HUDEP-2 (cell line): ENCODE measurements at regions not wholly inside any gene's neighbourhood (a gene's known extent, or its start where the extent isn't known, plus 50 kb on each side); places are given as distances from the start of the nearest gene placed in this dataset.
"Not testable (repeated sequence)": the region's sequence is repeated elsewhere in the genome, so short reads cannot be mapped to it uniquely, and the experiment has no call there.

Experiments
- DNase-seq, 76 experiments: peaks; one replicate each; lab custom pipeline; 2025; ENCODE audit not compliant: unreplicated experiment in 76 of 76; lab: John Stamatoyannopoulos, UW

DNA sequence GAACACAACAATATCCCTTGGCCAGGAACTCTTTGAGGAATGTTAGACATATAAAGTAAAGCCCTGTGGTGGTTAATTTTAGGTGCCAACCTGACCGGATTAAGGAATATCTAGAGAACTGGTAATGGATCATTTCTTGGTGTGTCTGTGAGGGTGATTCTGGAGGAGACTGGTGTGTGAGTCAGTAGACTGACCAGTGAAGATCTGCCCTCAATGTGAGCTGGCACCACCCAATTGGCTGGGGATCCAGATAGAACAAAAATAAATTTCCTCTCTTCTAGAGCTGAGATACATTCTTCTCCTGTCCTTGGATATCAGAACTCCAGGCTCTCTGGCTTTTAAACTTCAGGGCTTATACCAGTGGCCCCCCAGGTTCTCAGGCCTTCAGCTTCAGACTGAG lies 56.2 kb upstream of the TNPO1 start:
- no peak for DNase-seq

DNA sequence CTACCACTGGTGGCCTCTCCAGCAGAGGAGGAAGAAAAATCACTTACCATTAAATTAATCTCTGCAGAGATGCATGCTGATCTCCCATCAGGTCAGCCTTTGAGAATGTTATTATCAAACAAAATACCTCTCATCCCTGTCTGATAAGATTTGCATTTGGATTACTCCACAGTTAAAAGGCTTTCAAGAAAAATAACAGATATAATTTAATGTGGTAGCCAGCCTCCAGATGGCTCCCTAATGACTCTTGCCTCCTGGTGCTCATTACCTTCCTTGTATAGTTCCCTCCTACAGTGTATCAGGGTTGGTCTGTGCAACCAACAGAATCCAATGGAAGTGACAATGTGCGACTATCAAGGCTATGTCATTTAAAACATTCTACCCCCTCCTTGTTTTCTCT lies 63.6 kb upstream of the TNPO1 start:
- no peak for DNase-seq

DNA sequence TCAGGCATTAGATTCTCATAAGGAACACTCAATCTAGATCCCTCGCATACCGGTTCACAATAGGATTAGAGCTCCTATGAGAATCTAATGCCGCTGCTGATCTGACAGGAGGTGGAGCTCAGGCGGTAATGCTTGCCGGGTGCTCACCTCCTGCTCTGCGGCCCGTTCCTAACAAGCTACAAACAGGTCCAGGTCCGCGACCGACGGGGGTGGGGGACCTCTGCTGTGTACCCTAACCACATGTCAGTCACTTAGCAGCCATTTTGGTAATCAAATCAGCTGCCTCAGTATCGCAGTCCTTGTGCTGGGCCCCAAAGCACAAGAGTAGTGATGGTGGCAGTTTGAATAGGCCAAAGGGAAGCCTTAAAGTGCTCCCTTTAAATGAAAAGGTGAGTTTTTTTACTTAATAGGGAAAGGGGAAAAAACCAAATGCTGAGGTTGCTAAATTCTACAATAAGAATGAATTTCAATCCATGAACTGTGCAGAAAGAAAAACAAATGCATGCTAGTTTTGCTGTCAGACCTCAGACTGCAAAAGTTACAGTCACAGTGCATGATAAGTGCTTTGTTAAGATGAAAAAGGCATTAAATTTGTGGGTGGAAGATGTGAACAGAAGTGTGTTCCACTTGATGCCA lies 67.0 kb upstream of the TNPO1 start:
- DNase-seq: no peak

DNA sequence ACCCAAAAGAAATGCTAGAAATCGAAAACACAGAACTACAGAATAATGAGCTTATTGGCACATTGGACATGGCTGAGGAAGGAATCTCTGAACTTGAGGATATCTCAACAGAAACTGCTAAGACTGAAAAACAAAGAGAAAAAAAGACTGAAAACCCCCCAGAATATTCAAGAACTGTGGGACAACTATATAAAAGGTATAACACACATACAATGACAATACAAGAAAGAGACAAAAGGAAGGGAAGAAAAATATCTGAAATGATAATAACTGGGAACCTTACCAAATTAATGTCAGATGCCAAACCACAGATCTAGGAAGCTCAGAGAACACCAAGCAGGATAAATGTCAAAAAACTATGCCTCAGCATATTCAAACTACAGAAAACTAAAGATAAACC lies 68.6 kb upstream of the TNPO1 start:
- no peak for DNase-seq

DNA sequence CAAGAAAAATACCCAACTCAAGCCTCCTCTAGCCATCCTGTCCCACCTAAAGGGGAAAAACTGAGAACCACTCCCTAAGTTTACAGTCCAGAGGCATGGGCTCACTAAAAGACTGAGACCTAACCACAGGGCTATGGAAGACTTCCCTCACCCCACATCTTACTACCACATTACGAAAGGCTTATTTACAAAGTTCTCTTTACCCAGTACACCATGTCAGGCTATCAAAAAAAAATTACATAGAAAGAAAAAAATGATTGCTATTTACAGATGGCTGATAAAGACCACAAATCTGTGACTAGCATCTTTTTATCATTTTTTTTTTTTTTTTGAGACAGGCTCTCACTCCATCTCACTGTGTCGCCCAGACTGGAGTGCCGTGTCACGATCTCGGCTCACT lies 69.7 kb upstream of the TNPO1 start:
- DNase-seq: no peak

DNA sequence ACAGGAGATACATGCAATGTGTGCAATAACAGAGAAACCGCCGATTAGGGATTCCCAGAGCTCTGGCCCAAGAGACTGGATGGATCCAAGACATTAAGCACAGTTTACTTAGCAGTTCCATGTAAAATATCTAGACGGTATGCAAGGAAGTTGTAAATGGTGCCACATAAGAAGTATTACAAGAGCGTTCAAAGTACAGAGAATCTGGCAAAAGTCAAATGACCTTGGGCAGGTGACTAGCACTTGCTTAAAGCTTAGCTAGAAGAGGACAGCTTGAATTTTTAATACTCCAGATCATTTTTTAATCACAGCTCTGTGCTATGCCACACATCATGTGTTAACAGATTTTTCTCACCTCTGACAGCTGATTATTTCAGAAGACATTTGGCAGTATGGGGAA lies 72.3 kb upstream of the TNPO1 start:
- no peak for DNase-seq

DNA sequence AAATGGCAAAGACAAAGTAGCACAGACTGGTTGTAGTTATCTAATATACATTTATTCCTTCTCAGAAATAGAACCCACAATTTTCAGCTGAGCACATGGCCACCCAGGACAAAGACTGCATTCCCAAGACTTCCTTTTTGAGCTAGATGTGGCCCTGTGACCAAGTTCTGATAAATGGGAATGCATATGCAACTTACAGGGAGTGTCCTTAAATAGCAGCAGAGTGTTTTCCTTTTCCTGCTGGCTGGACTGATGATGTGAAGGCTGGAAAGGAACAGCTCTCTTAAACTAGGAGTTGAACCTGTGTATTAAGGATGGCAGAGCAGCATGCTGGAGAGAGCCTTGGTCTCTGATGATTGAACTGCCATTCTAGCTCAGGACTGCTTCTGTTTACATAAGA lies 74.7 kb upstream of the TNPO1 start:
- no peak for DNase-seq

DNA sequence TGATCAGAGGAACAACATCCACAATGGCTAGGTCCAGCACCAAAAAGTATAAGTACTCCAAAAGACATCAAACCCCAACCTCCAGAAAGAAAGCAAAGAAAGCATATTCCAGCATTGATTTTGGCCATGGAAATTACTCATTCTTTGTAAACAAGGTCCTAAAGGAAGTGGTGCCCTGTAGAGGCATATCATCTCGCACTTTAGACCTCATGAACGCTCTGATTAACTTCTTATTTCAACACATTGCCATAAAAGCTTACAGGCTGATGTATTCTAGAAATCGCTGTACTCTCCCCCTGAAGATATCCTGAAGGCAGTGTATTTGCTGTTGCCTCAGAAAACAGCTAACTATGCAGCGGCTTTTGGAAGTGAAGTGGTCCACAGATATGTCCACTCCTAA lies 82.7 kb upstream of the TNPO1 start:
- DNase-seq: no peak

DNA sequence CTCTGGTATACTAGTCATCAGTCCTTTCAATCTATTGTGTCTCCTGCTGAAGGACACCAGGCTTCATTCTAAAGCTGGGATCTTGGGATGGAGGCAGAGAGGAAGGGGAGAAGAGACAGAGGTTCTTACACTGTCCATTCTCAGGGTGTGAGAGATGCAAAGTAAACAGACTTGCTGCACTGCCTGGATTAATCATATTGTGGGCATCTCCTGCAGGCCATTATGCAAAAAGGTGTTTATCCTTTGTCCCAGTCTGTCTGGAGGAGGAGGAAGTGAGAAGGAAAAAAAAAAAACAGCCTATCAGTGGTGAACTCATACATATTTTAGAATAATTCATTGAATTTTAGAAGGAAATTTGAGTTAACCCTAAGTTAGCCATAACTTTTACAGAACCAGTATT lies 92.9 kb upstream of the TNPO1 start:
- DNase-seq: no peak

DNA sequence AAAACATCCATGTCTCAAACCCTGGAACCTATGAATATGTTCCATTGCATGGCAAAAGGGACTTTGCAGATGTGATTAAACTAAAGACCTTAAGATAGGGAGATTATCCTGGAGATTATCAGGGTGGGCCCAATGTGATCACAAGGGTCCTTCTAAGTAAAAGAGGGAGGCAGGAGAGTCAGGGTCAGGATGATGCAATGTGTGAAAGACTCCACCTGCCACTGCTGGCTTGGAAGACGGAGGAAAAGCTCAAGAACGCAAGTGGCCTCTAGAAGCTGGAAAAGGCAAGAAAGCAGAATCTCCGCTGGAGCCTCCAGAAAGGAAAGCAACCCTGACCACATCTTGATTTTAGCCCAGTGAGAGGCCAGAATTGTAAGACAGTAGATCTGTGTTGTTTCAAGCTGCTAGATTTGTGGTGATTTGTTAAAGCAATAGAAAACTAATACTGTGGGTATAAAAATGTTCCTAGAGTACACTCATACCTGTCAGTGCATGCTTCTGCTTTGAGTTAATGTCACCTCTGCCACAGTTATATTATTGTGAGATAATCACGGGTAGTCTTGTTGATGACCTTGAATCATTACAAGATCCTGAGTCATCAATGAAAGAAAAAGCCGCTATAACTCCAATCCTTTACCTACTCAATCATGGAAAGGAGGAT lies 93.5 kb upstream of the TNPO1 start:
- no peak for DNase-seq

DNA sequence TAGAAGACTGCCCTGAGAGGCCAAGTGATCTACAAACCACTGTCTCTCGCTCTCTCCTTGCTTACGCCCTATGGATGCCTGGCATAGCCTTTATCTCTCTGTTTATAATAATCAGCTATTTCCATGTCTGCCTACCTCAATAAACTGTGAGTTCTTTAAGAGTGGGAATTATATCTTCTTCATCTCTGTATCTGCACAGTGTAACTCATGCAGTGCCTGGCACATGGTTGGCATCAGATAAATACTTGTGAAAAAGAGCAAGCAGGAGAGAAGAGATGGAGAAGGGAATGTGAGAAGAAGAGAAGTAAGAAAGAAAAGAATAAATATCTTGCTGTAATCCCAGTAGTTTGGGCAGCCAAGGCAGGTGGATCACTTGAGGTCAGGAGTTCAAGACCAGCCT lies 94.6 kb upstream of the TNPO1 start:
- DNase-seq: no peak

DNA sequence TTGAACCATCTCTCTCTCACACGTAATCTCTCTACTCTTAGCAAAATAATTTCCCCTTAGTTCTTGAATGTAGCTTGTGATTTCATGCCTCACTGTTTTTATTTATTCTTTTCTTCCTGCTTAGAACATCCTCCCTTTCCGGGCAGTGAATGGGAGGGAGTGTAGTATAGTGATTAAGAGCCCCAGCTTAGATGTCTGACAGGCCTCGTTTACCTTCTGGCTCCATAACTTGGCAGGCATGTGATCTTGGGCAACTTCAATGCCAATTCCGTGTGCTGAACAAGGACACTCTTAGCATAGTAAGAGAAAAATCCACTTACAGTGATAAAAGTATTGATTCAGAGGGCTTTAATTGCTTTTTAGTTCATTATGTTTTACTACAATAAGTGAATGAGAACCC lies 96.3 kb upstream of the TNPO1 start:
- DNase-seq: no peak

DNA sequence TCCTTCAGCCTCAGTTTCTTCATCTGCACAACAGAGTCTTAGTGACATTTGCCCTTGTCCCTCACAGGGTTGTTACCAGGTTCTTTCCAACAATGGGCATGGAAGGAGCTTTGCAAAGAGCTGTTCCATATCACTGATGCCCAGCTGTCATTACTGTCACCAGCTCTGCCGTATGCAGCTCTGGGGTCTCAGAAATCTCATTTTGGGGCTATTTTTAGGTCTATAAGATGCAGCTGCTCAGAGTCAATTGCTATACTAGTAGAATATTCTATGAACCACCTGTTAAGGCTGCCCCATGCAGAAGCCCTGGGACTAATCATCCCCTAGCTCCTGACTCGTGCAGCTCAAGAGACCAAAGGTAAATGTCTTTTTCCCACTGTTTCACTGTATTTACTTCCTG lies 105.1 kb upstream of the TNPO1 start:
- DNase-seq: no peak

DNA sequence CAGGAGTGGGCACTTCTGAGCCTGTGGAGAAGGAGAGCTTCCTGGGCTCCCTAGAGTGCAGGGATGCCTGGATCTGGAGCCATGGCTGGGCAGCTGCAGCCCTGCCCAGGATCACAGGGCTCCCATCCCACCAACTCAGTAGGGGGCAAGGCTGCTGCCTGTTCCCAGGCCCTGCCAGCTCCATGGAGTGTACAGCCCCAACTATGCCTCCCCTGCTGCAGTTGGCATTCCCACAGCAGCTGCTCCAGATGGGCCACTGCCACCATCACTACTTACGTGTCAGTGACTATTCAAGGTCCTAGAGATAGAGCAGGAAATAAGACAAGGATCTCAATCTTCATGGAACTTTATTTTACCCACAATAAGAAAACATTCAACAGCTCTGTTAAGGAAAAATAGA lies 107.1 kb upstream of the TNPO1 start:
- DNase-seq: no peak

DNA sequence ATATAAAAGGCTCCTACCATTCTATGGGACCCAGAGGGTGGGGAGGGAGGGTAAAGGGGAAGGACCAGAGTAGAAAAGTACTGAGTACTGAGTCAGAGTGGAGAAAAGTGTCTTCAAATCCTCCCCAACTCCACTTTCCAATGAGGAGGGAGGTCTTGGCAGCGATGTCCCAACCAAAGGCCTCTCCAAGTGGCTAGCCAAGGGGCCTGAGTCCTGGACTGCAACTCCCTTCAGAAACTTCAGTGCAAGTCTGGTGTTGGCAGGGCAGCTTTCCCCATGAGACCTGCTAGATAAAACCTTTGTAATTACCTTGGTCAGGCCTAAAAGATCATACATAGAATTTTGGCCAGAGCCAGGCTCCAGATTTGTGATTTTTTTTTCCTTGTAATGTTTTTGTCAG lies 111.3 kb upstream of the TNPO1 start:
- no peak for DNase-seq

DNA sequence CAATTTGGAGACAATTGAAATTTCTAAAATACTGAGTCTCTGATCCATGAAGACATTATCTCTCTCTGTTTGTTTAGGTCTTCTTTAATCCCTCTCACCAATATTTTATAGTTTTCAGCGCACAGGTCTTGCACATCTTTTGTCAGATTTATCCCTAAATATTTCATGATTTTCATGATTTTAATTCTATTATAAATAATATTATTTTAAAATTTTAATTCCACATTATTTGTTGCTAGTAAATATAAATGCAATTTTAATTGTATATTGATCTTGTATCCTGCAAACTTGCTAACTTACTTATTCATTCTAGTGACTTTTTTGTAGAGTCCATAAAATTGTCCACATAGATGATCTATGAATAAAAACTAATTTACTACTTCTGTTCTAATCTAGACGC lies 112.6 kb upstream of the TNPO1 start:
- no peak for DNase-seq

DNA sequence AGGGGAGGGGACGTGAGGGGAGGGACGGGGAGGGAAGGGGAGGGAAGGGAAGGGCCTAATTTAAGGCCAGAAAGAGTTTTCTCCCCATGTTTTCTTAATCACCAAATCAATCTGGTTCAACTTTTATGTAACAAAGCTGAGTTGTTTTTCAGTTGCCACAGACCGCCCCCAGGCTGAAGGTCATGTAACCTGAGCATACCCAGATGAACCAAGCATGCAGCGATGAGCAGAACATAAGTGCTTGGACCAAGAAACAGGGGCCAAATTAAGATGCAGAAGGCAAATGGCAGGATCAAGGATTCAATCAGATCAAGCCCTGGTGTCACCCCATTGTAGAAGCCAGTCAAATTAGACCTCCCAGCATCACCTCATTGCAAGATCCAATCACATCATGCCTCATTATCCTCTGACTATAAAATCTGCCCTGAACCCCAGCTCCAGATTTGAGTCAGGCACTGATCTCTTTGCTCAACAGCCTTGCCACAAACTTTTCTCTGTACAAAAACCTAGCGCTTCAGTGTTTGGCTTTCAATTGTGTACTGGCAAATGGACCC lies 113.5 kb upstream of the TNPO1 start:
- DNase-seq: no peak

DNA sequence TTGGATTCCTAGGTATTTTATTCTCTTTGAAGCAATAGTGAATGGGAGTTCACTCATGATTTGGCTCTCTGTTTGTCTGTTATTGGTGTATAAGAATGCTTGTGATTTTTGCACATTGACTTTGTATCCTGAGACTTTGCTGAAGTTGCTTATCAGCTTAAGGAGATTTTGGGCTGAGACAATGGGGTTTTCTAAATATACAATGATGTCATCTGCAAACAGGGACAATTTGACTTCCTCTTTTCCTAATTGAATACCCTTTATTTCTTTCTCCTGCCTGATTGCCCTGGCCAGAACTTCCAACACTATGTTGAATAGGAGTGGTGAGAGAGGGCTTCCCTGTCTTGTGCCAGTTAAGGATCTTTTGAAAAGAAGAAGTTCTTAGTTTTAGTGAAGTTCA lies 114.4 kb upstream of the TNPO1 start:
- DNase-seq: not testable (repeated sequence)

DNA sequence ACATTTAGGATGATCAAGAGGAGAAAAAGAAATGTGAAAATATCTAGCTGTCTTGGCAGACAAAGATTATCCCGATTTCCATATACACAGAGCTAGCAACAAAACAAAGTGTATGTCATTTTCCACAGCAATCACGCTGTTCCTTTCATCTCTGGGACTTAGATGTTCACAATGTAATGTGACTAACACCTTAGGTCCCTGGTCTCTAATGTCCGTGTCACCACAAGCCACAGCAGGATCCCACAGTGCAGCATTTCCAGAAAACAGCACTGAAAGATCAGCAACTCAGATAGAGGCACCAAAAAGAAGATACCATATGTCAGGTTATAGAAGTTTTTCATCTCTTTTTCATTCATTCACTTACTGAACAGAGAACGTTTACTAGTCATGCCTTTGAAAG lies 118.0 kb upstream of the TNPO1 start:
- DNase-seq: no peak

DNA sequence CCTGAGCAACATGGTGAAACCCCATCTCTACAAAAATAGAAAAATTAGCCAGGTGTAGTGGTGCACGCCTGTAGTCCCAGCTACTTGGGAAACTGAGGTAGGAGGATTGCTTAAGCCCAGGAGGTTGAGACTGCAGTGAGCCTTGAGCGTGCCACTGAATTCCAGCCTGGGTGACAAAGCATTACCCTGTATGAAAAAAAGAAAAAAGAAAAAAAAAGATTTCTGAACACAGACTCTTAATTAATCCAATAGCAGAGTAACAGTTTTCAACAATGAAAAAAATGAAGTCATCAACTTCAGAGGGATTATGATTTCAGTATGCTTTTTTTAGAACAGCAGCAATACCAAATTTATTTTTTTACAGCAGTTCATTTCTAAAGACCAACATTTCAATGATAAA lies 118.8 kb upstream of the TNPO1 start:
- no peak for DNase-seq

DNA sequence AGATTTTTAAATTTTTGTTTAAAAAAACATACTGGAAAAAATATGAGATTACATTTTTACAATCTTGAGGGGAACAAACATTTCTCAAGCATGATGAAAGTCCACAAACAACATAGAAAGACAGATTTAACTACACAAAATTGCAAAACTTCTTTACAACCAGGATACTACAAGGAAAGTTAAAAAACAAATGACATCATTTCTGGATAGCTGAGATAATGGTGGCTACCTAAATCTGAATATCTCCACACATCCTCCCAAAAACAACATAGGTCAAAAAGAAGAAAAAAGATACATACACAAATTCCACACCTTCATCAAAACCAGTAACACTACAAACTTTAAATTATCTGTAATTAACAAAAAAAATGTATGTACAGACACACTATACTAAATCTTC lies 120.8 kb upstream of the TNPO1 start:
- no peak for DNase-seq

DNA sequence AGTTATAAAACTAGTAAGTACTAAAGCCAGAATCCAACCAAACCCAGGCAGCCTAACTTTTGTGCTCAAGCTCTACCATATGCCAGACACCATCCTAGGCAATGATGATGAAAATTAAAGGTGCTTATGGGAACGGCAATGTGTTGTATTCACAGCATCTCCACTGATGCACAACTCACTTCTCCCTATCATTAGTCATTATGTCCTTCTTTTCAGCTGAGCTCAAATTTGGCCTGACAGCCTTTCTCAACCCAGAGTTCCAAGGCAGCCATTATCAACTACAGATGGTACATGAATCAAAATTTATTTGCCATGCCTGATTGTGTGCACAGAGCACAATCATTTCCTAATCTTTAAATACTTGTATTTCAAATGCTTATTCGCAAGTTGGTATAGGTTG lies 121.6 kb upstream of the TNPO1 start:
- no peak for DNase-seq
